ENCODE measurements at regions not wholly inside any gene's neighbourhood (a gene's known extent, or its start where the extent isn't known, plus 50 kb on each side); places are given as distances from the start of the nearest gene placed in this dataset.

DNA sequence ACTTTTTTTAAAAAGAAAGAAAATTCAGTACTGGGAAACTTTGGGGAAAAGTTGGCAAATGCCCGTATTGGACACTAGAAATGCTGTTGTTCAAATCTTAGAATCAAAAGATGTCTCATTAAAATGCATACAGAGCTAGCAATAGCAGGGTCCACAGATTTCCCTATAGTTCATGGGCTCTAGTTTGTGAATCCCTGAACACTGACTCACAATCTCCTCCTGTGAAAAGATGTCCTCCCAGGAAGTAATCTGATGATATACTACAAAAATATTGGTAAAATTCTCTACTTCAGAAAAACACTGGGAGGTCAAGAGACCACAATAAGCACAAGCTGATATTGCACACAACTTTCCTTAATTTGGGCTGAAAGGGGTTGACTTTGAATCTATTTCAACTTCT is 568.4 kb upstream of the ZNF385D start:
- Histone ChIP-seq H3K4me3 (replicated peaks; ENCODE audit: low read depth, low read length) (no peak overlapping the region), H3K27me3 (replicated peaks; ENCODE audit: control insufficient read depth, insufficient read depth, low read length) (no peaks in the 10 kb centered on the region), H3K36me3 (ENCODE audit: control insufficient read depth, insufficient read depth, low read length) (no peaks in the 10 kb centered on the region)
- DNase-seq (ENCODE audit: extremely low read depth, insufficient read length) = no peak
- TF ChIP-seq, protein P1, sequence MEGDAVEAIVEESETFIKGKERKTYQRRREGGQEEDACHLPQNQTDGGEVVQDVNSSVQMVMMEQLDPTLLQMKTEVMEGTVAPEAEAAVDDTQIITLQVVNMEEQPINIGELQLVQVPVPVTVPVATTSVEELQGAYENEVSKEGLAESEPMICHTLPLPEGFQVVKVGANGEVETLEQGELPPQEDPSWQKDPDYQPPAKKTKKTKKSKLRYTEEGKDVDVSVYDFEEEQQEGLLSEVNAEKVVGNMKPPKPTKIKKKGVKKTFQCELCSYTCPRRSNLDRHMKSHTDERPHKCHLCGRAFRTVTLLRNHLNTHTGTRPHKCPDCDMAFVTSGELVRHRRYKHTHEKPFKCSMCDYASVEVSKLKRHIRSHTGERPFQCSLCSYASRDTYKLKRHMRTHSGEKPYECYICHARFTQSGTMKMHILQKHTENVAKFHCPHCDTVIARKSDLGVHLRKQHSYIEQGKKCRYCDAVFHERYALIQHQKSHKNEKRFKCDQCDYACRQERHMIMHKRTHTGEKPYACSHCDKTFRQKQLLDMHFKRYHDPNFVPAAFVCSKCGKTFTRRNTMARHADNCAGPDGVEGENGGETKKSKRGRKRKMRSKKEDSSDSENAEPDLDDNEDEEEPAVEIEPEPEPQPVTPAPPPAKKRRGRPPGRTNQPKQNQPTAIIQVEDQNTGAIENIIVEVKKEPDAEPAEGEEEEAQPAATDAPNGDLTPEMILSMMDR (IDR thresholded peaks at IDR 0.05; ENCODE audit: insufficient read depth, low read length, poor library complexity, severe bottlenecking) = no peak

- H3K36me3 ChIP-seq (ENCODE audit: control insufficient read depth, insufficient read depth, low read length) = no peaks in the 10 kb centered on the region
- H3K4me3 ChIP-seq (replicated peaks; ENCODE audit: low read depth, low read length) = no peak overlapping the region
- DNase-seq (ENCODE audit: extremely low read depth, insufficient read length) = no peak
- no peaks in the 10 kb centered on the region for H3K27me3 ChIP-seq (replicated peaks; ENCODE audit: control insufficient read depth, insufficient read depth, low read length)
- TF ChIP-seq, protein P1 (IDR thresholded peaks at IDR 0.05; ENCODE audit: insufficient read depth, low read length, poor library complexity, severe bottlenecking) = no peak
These were observed 571.9 kb upstream of the ZNF385D start for GRCh38 chr3:22322861-22323260.

DNA sequence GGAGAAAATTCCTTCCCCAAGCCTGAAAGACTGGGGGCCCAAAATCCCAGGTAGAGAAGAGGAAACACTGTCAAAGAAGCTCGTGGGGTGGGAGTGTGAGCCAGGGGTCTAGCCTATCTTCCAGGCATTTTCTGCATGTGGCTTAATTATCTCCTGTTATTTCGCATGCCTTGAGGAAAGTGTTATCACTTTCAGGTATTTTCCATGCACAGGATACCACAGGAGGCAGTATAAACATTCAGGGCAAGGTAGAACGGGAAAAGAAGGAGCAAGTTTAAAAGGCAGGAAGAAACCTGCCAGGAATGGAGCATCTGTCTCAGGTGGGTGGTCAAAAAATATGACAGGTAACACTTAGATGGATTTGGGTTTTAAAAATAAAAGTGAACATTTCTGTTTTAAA is 575.3 kb upstream of the ZNF385D start:
- no peak for DNase-seq (ENCODE audit: extremely low read depth, insufficient read length)
- Histone ChIP-seq H3K27me3 (replicated peaks; ENCODE audit: control insufficient read depth, insufficient read depth, low read length) (no peaks in the 10 kb centered on the region), H3K36me3 (ENCODE audit: control insufficient read depth, insufficient read depth, low read length) (no peaks in the 10 kb centered on the region), H3K4me3 (replicated peaks; ENCODE audit: low read depth, low read length) (no peak overlapping the region)
- TF ChIP-seq, protein P1 (IDR thresholded peaks at IDR 0.05; ENCODE audit: insufficient read depth, low read length, poor library complexity, severe bottlenecking) = no peak

DNA sequence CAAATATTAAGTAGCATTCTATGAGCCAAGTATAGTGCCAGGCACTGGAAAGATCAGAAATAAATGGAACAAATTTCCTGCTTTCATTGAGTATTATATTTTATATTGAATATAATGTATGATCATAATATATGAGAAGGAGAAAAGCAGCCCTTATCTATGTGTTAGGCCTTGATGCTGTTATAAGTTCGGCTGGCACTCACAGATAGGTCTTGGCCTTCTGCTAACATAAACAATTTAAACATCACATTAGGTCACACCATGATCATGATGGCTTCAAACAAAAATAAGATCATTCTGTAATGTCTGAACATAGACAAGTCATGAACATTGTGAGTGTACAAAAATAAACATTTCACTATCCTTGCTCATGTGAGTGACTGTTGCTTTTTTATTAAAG is 584.0 kb upstream of the ZNF385D start:
- no peak overlapping the region for H3K4me3 ChIP-seq (replicated peaks; ENCODE audit: low read depth, low read length)
- no peaks in the 10 kb centered on the region for H3K36me3 ChIP-seq (ENCODE audit: control insufficient read depth, insufficient read depth, low read length)
- no peaks in the 10 kb centered on the region for H3K27me3 ChIP-seq (replicated peaks; ENCODE audit: control insufficient read depth, insufficient read depth, low read length)
- DNase-seq (ENCODE audit: extremely low read depth, insufficient read length) = no peak
- TF ChIP-seq, protein P1 (IDR thresholded peaks at IDR 0.05; ENCODE audit: insufficient read depth, low read length, poor library complexity, severe bottlenecking) = no peak

DNA sequence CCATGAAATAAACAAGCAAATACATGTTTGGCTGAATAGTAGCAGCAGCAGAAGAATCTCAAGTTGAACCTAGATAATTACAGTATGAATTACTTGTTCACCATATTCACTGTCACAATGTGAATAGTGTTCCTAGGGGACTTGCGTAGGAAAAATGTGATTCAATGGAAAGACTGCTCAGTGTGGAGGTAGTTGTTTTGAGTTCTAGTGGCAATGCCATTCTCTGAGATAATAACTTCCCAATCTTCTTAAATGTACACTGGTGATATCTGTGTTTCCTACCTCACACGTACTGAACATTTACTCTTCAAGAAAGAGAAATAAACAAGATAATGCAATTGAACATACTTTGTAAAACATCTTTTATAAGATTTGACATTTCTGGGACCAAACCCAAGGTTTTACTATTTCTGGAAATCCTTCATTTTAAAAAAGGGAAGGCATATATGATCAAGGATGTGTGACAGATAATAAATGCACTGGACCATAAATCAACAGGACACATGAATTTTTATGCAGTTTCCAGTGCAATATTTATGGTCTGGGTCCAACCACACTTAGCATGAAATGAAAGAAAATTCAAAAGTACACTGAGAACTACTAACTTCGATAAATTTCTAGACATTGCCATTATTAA is 598.3 kb upstream of the ZNF385D start:
- TF ChIP-seq, protein P1 (IDR thresholded peaks at IDR 0.05; ENCODE audit: insufficient read depth, low read length, poor library complexity, severe bottlenecking) = no peak
- Histone ChIP-seq H3K36me3 (ENCODE audit: control insufficient read depth, insufficient read depth, low read length) (no peaks in the 10 kb centered on the region), H3K4me3 (replicated peaks; ENCODE audit: low read depth, low read length) (no peak overlapping the region), H3K27me3 (replicated peaks; ENCODE audit: control insufficient read depth, insufficient read depth, low read length) (no peaks in the 10 kb centered on the region)
- DNase-seq (ENCODE audit: extremely low read depth, insufficient read length) = no peak

GRCh38 chr3:22351806-22352205 is 600.8 kb upstream of the ZNF385D start:
- DNase-seq (ENCODE audit: extremely low read depth, insufficient read length) = no peak
- TF ChIP-seq, protein P1 (IDR thresholded peaks at IDR 0.05; ENCODE audit: insufficient read depth, low read length, poor library complexity, severe bottlenecking) = no peak
- no peak overlapping the region for H3K4me3 ChIP-seq (replicated peaks; ENCODE audit: low read depth, low read length)
- no peaks in the 10 kb centered on the region for H3K36me3 ChIP-seq (ENCODE audit: control insufficient read depth, insufficient read depth, low read length)
- no peaks in the 10 kb centered on the region for H3K27me3 ChIP-seq (replicated peaks; ENCODE audit: control insufficient read depth, insufficient read depth, low read length)
